GM19351 (cell line): ENCODE measurements at regions not wholly inside any gene's neighbourhood (a gene's known extent, or its start where the extent isn't known, plus 50 kb on each side); places are given as distances from the start of the nearest gene placed in this dataset.

Source experiments
- ATAC-seq: cut with Tn5 transposase; IDR thresholded peaks from one replicate; pipeline ENCODE4 v1.9.1; 2021; ENCODE audit warnings: mild to moderate bottlenecking, moderate library complexity; ENCODE audit not compliant: unreplicated experiment

GRCh38 chr20:18992418-18992817 lies 178.8 kb downstream of the SCP2D1 start:
- ATAC-seq = no peak

GRCh38 chr20:18995455-18995854 lies 181.9 kb downstream of the SCP2D1 start:
- no peak for ATAC-seq

GRCh38 chr20:18999086-18999485 lies 185.5 kb downstream of the SCP2D1 start:
- no peak for ATAC-seq

GRCh38 chr20:19000078-19000477 lies 186.5 kb downstream of the SCP2D1 start:
- no peak for ATAC-seq

- no peak for ATAC-seq
Observed at GRCh38 chr20:19001177-19001576, 187.6 kb downstream of the SCP2D1 start.

GRCh38 chr20:19003366-19004336 lies 190.1 kb downstream of the SCP2D1 start:
- no peak for ATAC-seq

- no peak for ATAC-seq
Observed at GRCh38 chr20:19004975-19005374, 191.4 kb downstream of the SCP2D1 start.

GRCh38 chr20:19008497-19008896 lies 194.9 kb downstream of the SCP2D1 start:
- ATAC-seq = no peak

GRCh38 chr20:19009081-19009688 lies 195.6 kb downstream of the SCP2D1 start:
- ATAC-seq = no peak

GRCh38 chr20:19012676-19013075 lies 199.1 kb downstream of the SCP2D1 start:
- ATAC-seq = no peak

- no peak for ATAC-seq
Observed at GRCh38 chr20:19013907-19014306, 198.5 kb upstream of the SLC24A3 start.

- ATAC-seq = no peak
Observed at GRCh38 chr20:19015351-19016139, 196.9 kb upstream of the SLC24A3 start.

- no peak for ATAC-seq
Observed at GRCh38 chr20:19016140-19016497, 196.3 kb upstream of the SLC24A3 start.

- ATAC-seq = no peak
Observed at GRCh38 chr20:19017104-19017690, 195.2 kb upstream of the SLC24A3 start.

- no peak for ATAC-seq
Observed at GRCh38 chr20:19018881-19019280, 193.6 kb upstream of the SLC24A3 start.

- ATAC-seq = no peak
Observed at GRCh38 chr20:19019734-19020364, 192.6 kb upstream of the SLC24A3 start.

GRCh38 chr20:19021406-19022117 lies 190.9 kb upstream of the SLC24A3 start:
- no peak for ATAC-seq

- ATAC-seq = no peak
Observed at GRCh38 chr20:19022118-19022575, 190.3 kb upstream of the SLC24A3 start.

- ATAC-seq = no peak
Observed at GRCh38 chr20:19022791-19023448, 189.5 kb upstream of the SLC24A3 start.
